RWPE2 (cell line): ENCODE measurements at regions not wholly inside any gene's neighbourhood (a gene's known extent, or its start where the extent isn't known, plus 50 kb on each side); places are given as distances from the start of the nearest gene placed in this dataset.

Experiments used
- ATAC-seq: fragments of 200-7000 bp; cut with Tn5 transposase; 3 replicates; pipeline ENCODE4 v1.9.1; 2021; ENCODE audit warnings: low read depth
- DNase-seq: peaks from one replicate; pipeline ENCODE4 v3.0.0-alpha.2; 2020; ENCODE audit warnings: low spot score
- H3K27ac ChIP-seq: fragments of 450-650 bp; 2 replicates; pipeline ENCODE4 v1.5.1; 2017; ENCODE audit warnings: mild to moderate bottlenecking; ENCODE audit not compliant: poor library complexity, severe bottlenecking
- H3K27me3 ChIP-seq: fragments of 250-450 bp; sonication (Bioruptor Pico); 2 replicates; pipeline ENCODE4 v1.5.1; 2021; ENCODE audit warnings: mild to moderate bottlenecking, moderate library complexity; ENCODE audit not compliant: insufficient read depth, poor library complexity, severe bottlenecking
- H3K36me3 ChIP-seq: fragments of 250-450 bp; sonication (Bioruptor Pico); 2 replicates; pipeline ENCODE4 v1.5.1; 2020; ENCODE audit warnings: low read depth, mild to moderate bottlenecking, moderate library complexity
- H3K4me1 ChIP-seq: fragments of 250-450 bp; sonication (Bioruptor Pico); 2 replicates; pipeline ENCODE4 v1.5.1; 2021; ENCODE audit warnings: mild to moderate bottlenecking, moderate library complexity; ENCODE audit not compliant: insufficient read depth, poor library complexity, severe bottlenecking
- H3K4me3 ChIP-seq: fragments of 250-450 bp; sonication (Bioruptor Pico); 2 replicates; pipeline ENCODE4 v1.5.1; 2021; ENCODE audit warnings: mild to moderate bottlenecking, moderate library complexity; ENCODE audit not compliant: severe bottlenecking
- H3K9me3 ChIP-seq: fragments of 250-450 bp; sonication (Bioruptor Pico); 2 replicates; pipeline ENCODE4 v1.5.1; 2021; ENCODE audit warnings: mild to moderate bottlenecking, moderate library complexity; ENCODE audit not compliant: severe bottlenecking
- TF ChIP-seq, protein P1 (sequence below): fragments of 450-650 bp; IDR thresholded peaks from one replicate; pipeline ENCODE4 v1.5.1; 2017; ENCODE audit warnings: mild to moderate bottlenecking, moderate library complexity; ENCODE audit not compliant: poor library complexity, severe bottlenecking

DNA sequence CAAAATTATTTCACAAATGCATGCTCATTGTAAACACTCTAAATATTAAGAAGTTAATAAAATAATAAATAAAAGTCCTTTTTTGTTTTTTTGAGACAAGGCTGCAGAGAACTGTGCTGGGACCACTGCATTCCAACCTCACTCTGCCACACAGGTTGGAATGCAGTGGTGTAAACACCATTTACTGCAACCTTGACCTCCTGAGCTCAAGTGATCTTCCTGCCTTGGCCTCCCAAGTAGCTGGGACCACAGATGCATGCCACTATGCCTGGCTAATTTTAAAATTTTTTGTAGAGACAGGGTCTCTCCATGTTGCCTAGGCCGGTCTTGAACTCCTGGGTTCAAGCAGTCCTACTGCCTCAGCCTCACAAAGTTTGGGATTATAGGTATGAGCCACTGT, 578.4 kb downstream of the ZIC1 start:
- H3K36me3 ChIP-seq: no peaks in the 10 kb centered on the region
- H3K4me3 ChIP-seq: no peak overlapping the region
- H3K9me3 ChIP-seq: no peaks in the 10 kb centered on the region
- no peak overlapping the region for H3K27ac ChIP-seq
- H3K27me3 ChIP-seq: no peaks in the 10 kb centered on the region
- TF ChIP-seq, protein P1, sequence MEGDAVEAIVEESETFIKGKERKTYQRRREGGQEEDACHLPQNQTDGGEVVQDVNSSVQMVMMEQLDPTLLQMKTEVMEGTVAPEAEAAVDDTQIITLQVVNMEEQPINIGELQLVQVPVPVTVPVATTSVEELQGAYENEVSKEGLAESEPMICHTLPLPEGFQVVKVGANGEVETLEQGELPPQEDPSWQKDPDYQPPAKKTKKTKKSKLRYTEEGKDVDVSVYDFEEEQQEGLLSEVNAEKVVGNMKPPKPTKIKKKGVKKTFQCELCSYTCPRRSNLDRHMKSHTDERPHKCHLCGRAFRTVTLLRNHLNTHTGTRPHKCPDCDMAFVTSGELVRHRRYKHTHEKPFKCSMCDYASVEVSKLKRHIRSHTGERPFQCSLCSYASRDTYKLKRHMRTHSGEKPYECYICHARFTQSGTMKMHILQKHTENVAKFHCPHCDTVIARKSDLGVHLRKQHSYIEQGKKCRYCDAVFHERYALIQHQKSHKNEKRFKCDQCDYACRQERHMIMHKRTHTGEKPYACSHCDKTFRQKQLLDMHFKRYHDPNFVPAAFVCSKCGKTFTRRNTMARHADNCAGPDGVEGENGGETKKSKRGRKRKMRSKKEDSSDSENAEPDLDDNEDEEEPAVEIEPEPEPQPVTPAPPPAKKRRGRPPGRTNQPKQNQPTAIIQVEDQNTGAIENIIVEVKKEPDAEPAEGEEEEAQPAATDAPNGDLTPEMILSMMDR: no peak
- ATAC-seq (no peak), DNase-seq (no peak)
- H3K4me1 ChIP-seq: no peaks in the 10 kb centered on the region

DNA sequence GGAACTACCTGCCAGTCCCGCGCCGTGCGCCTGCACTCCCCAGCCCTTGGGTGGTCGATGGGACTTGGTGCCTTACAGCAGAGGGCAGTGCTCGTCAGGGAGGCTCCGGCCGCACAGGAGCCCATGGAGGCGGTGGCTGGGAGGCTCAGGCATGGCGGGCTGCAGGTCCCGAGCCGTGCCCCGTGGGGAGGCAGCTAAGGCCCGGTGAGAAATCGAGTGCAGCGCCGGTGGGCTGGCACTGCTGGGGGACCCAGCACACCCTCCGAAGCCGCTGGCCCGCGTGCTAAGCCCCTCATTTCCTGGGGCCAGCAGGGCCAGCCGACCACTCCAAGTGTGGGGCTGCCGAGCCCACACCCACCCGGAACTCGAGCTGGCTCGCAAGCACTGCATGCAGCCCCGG, 580.2 kb downstream of the ZIC1 start:
- Histone ChIP-seq H3K27ac (no peak overlapping the region), H3K27me3 (no peaks in the 10 kb centered on the region), H3K4me3 (no peak overlapping the region), H3K4me1 (no peaks in the 10 kb centered on the region), H3K9me3 (no peaks in the 10 kb centered on the region), H3K36me3 (no peaks in the 10 kb centered on the region)
- DNase-seq (no peak), ATAC-seq (no peak)
- TF ChIP-seq, protein P1: no peak

DNA sequence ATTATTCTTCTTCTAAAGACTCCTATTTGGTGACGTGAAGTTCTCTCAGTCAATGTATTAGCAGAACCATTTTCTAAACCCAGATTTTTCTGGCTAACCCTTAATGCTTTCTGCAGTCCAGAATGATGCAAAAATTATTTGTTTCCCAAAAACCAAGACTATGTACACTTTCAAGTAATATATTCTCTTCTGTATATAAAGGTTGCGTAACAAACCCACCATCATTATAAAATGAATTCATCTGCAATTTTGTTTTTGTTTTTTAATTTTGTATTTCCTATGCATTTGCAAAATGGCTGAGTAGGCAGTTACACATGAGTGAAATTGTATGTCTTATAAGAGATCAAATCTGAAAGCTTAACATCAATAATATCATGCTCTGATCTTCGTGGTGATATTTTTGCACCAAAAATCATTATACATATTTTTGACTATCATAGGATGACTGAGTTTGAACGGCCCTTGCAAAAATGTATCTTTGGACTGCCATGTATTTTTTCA, 593.6 kb downstream of the ZIC1 start:
- H3K36me3 ChIP-seq: no peaks in the 10 kb centered on the region
- H3K9me3 ChIP-seq: no peaks in the 10 kb centered on the region
- DNase-seq (no peak), ATAC-seq (no peak)
- TF ChIP-seq, protein P1: no peak
- no peak overlapping the region for H3K4me3 ChIP-seq
- H3K4me1 ChIP-seq: no peaks in the 10 kb centered on the region
- peaks cover 9% of the 10 kb centered on the region for H3K27me3 ChIP-seq
- H3K27ac ChIP-seq: no peak overlapping the region

DNA sequence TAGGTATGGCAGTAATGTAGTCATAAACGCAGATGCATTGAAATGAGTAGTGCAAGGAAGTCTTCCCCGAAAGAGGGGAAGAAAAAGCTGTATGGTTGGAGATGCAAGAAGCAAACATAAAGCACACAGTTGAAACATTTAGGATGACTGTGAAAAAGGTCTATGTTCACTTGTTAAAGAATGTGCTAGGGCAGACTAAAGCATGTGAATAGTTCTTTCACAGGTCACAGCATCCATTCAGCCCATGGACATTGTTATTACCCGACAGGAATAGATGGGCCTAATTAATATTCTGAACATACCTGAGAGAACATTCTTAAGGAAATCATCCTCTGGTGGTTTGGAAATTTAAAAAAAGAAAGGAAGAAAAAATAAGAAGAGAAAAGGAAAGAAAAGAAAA, 595.2 kb downstream of the ZIC1 start:
- Histone ChIP-seq H3K27me3 (peaks cover 8% of the 10 kb centered on the region), H3K36me3 (no peaks in the 10 kb centered on the region), H3K4me1 (no peaks in the 10 kb centered on the region), H3K9me3 (no peaks in the 10 kb centered on the region), H3K4me3 (no peak overlapping the region), H3K27ac (no peak overlapping the region)
- no peak for DNase-seq
- TF ChIP-seq, protein P1: no peak
- no peak for ATAC-seq

DNA sequence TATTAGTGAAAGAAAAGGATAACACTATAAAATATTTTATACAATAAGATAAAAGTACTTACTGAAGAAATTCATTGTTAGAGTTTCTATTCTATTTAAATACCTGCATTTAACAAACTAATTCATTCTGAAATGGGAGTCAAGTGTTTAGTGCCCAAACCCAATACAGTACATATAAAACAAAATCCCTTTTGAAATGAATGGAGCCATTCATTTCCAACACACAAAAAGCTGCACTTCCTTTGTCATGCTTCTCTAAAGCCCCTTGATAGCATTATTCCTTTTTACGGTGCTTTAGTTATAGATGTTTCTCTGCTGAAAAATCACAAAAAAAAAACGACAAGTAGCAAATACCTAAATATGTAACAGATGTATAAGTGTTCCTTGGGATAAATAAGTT, 596.3 kb downstream of the ZIC1 start:
- no peaks in the 10 kb centered on the region for H3K9me3 ChIP-seq
- no peak for DNase-seq
- H3K27me3 ChIP-seq: peaks cover 1% of the 10 kb centered on the region
- H3K36me3 ChIP-seq: no peaks in the 10 kb centered on the region
- H3K27ac ChIP-seq: no peak overlapping the region
- ATAC-seq: no peak
- no peaks in the 10 kb centered on the region for H3K4me1 ChIP-seq
- TF ChIP-seq, protein P1: no peak
- H3K4me3 ChIP-seq: no peak overlapping the region
